ENCODE measurements at regions not wholly inside any gene's neighbourhood (a gene's known extent, or its start where the extent isn't known, plus 50 kb on each side); places are given as distances from the start of the nearest gene placed in this dataset.

DNA sequence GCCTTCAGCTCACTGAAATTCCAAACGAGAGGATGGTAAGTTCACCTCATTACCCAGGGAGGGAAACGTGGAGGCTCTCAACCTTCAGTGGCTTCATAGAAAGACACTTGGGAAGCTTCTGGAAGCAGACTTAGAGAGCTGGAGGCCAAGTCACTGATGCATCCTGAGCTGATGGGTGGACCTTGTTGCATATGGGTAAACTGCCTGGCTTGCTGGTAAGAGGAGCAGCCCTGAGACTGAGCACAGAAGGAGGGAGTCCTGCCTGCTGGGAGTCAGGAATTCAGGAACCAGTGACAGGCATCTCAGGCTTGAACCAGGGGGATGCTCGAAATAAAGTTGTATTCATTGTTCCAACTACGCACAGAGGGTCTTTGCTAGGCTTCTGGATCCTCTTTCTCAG is 66.5 kb upstream of the NPAS2 start:
- no peak for DNase-seq (ENCODE audit: insufficient read length, low spot score)
- FAIRE-seq, result no peak
- TF ChIP-seq, protein P1, sequence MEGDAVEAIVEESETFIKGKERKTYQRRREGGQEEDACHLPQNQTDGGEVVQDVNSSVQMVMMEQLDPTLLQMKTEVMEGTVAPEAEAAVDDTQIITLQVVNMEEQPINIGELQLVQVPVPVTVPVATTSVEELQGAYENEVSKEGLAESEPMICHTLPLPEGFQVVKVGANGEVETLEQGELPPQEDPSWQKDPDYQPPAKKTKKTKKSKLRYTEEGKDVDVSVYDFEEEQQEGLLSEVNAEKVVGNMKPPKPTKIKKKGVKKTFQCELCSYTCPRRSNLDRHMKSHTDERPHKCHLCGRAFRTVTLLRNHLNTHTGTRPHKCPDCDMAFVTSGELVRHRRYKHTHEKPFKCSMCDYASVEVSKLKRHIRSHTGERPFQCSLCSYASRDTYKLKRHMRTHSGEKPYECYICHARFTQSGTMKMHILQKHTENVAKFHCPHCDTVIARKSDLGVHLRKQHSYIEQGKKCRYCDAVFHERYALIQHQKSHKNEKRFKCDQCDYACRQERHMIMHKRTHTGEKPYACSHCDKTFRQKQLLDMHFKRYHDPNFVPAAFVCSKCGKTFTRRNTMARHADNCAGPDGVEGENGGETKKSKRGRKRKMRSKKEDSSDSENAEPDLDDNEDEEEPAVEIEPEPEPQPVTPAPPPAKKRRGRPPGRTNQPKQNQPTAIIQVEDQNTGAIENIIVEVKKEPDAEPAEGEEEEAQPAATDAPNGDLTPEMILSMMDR (IDR thresholded peaks at IDR 0.05; ENCODE audit: insufficient read depth, missing control alignments), result no peak

DNA sequence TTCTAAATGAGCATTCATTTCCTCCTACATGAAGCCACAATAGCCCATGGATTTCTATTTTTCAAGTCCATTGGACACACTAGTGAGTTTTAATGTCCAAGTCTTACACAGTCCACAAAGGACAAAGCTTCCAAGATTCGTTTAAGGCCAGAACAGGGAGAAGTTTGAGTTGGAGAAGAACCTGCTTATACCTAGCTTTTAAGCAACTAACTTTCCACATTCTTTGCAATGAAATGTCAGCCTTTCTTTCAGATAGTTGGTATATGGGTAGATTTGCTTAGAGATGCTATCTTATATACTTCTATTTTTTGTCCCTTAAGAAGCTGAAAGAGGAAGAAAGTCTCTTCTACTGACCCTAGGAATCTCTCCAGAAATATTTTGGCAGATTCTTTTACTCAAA is 66.1 kb upstream of the NPAS2 start:
- no peak for FAIRE-seq
- TF ChIP-seq, protein P1 (IDR thresholded peaks at IDR 0.05; ENCODE audit: insufficient read depth, missing control alignments), result no peak
- no peak for DNase-seq (ENCODE audit: insufficient read length, low spot score)

DNA sequence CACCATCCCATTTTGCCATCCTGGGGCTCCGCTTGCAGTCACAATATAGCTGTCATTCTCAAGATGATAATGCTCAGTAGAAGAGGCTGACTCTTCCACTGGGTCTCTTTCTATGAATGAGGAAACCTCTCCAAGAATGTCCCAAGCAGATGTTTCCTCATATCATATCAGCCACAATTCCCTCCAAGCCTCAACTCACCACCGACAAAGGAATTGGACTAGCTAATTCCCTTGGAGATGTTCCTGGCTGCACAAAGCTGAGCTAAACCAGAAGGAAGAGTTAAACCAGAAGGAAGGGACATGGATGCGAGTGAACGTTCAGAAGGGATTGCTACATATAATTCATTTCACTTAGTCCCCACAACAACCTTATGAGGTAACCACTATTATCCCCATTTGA is 65.0 kb upstream of the NPAS2 start:
- no peak for DNase-seq (ENCODE audit: insufficient read length, low spot score)
- FAIRE-seq, result no peak
- TF ChIP-seq, protein P1 (IDR thresholded peaks at IDR 0.05; ENCODE audit: insufficient read depth, missing control alignments), result no peak

DNA sequence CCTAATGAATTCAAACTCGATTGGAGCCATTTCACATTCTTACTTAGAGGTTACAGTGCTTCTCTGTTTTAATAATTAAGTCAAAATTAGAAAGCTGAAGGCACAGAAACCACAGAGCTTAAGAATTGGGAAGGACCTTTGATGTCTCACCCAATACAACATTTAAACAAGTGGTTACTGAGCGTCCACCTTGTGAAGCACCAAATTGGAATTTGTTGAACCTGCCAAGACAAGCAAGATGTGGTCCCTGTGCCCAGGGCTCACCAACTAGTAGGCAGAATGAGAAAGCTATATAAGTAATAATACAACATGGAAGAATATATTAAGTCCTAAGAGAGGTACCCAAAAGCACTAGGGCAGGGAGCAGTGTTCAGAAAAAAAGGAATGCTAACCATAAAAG is 64.5 kb upstream of the NPAS2 start:
- TF ChIP-seq, protein P1 (IDR thresholded peaks at IDR 0.05; ENCODE audit: insufficient read depth, missing control alignments), result no peak

DNA sequence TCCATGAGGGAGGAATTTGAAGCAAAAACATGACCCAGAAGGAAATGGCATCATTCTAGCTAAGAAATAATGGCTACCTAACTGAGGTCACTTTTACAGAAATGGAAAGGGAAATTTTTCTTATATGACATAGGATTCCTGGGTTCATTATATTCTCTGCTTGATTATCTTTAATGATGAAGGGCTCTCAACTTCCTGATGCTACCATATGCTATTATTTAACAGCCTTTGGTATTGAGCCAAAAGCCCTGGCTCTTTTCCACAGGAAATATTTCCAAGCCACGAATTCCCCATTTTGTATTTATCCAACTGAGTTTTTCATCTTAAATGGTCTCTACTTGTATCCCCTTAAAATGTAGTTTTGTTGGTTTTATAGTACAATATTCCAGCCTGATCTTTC is 63.2 kb upstream of the NPAS2 start:
- DNase-seq (ENCODE audit: insufficient read length, low spot score), result no peak
- no peak for FAIRE-seq
- TF ChIP-seq, protein P1 (IDR thresholded peaks at IDR 0.05; ENCODE audit: insufficient read depth, missing control alignments), result no peak

More for the DNA sequence above, 64.5 kb upstream of the NPAS2 start:
- DNase-seq (ENCODE audit: insufficient read length, low spot score), result no peak
- FAIRE-seq, result no peak

DNA sequence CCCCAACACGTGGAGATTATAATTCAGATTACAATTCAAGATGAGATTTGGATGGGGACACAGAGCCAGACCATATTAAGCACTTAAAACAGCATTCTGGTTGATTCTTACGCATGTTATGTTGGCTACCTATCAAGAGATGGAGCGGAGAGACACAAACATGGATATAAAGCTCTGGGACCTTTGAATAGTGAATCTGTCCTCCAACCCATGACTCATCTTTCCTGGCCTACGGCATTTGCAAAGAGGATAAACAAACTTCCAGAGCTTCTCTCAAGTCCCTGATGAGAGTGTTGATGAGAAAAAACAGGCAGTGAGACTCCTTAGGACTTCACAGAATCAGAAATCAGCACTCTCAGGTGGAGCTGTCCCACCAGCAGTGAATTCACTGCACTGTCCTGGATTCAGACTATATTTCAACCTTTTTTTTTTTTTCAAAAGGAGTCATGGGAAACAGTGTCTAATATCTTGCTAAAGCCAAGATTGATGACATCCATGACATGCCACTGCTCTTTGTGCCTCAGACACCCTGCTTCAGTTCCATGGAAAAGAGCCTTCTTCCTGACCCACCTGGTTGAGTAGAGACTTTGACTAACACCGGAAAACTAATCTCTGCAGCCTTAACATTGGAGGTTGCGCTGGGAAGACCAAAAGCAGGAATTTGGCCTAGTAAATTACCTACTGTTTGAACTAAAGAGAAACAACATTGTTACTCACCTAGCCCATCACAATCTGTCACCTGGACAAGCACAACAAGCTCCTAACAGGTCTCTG is 62.1 kb upstream of the NPAS2 start:
- TF ChIP-seq, protein P1 (IDR thresholded peaks at IDR 0.05; ENCODE audit: insufficient read depth, missing control alignments), result no peak
- FAIRE-seq (no peak), DNase-seq (ENCODE audit: insufficient read length, low spot score) (no peak)

DNA sequence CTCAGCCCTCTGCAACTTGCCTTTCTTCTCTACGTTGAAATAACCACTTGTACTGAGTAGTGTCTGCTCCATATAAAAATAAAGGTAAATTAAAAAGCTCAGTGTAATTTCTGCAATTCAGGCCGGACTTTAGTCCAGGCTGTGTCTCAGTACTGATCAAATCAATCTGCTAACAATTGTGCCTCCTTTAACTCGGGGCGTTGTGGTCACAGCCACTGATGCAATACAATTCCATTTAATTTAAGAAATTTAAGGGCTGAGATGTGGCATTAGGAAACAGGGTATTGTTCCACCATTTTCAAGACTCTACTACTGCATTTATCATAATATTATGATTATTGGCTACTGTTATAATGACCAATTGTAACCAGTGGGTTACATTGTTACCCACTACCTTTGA is 60.0 kb upstream of the NPAS2 start:
- TF ChIP-seq, protein P1 (IDR thresholded peaks at IDR 0.05; ENCODE audit: insufficient read depth, missing control alignments), result no peak
- DNase-seq (ENCODE audit: insufficient read length, low spot score) (no peak), FAIRE-seq (no peak)
